Right kidney (tissue), 1 donor: ENCODE measurements at regions not wholly inside any gene's neighbourhood (a gene's known extent, or its start where the extent isn't known, plus 50 kb on each side); places are given as distances from the start of the nearest gene placed in this dataset.

ENCODE experiments used
- DNase-seq: peaks from one replicate; pipeline ENCODE4 v3.0.0-alpha.2; 2016

GRCh38 chr9:78808048-78808447 is 511.1 kb downstream of the PSAT1 start:
- no peak for DNase-seq

- DNase-seq, result no peak
These were observed 514.8 kb downstream of the PSAT1 start for GRCh38 chr9:78811622-78812276.

- no peak for DNase-seq
These were observed 515.7 kb downstream of the PSAT1 start for GRCh38 chr9:78812665-78813064.

DNA sequence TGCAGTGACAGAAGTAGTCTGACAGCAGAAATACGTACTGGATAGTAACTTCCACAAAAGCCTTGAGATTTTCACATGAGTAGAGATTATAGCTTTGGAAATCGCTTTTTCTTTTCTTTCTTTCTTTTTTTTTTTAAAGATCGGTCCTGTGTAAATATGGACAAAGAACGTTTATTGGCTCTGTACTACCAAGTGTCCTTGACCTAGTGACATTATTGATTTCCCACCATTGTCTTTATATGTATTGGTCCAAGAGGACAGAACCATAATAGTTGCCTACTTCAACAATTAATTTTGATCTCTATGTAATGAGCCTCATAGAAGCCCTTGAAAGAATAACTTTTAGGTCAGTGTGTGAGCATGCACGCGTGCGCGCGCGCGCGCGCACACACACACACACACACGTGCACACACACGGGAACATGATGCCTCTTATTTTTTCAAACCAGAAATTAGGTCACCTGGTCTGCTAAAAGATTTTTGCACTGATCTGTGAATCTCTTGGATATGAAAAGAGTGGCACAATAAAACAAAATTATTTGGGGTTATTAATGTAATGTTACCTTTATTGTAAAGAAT is 516.8 kb downstream of the PSAT1 start:
- DNase-seq, result no peak

- DNase-seq, result no peak
These were observed 524.3 kb downstream of the PSAT1 start for GRCh38 chr9:78821126-78821822.

GRCh38 chr9:78826527-78826926 is 529.6 kb downstream of the PSAT1 start:
- no peak for DNase-seq

DNA sequence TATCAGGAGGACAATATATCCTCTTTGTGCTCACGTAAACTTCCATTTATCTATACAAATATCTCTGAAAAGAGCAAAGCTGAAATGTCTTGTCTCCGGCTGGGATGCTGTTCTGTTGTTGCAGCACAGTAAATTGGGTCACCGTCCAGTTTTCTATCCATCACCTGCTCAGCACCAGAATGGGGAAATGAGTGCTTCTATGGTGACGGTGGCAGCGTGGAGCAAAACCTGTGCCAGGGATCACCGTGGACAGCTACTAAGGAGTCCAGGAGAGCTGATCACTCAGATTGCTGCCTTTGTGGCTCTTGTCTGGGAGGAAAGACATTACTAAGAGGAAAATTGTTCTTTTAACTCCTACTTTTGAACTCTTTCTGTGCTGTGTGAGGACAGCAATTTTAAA is 531.6 kb downstream of the PSAT1 start:
- no peak for DNase-seq

GRCh38 chr9:78830301-78830700 is 533.4 kb downstream of the PSAT1 start:
- DNase-seq, result no peak

- no peak for DNase-seq
These were observed 534.8 kb downstream of the PSAT1 start for GRCh38 chr9:78831726-78832125.

DNA sequence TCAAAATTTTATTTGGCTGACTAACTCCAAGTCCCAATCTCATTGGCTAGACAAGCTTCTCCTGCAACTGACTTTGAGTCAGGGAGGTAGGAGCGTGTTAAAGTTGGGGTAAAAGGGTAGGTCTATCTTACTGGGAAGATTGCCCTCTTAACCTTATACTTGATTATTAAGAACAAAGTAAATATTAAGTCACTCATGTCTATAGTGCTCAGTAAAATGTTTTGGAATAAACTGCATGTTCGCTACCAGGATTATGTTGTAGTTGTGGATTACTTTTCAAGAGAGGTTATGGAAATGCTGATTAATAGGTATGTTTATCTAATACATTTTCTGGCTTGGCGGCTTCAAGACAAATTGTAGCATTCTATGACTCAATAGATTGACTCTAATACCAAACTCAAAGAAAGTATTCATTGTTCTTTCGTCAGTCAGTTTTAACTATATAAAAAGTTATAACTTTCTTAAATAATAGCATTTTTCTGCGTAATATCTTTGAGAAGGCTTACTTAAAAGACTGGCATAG is 539.1 kb downstream of the PSAT1 start:
- DNase-seq, result no peak

- DNase-seq, result no peak
These were observed 542.3 kb downstream of the PSAT1 start for GRCh38 chr9:78839252-78839651.

DNA sequence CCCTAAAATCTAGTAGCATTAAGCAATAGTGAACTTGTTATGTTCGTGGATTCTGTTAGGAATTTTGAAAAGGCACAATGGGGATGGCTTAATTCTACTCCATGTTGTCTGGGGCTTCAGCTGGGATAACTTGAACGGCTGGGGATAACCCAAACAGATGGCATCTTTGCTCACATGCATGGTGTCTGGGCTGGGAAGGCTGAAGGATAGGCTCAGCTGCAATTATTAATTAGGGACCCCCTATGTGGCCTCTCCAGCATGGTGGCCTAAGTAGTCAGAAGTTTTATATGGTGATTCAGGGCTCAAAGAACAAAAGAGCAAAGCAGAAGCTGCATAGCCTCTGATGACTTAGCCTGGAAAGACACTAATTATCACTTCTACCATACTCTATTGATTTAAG is 551.1 kb downstream of the PSAT1 start:
- DNase-seq, result no peak

GRCh38 chr9:78856144-78856543 is 559.2 kb downstream of the PSAT1 start:
- no peak for DNase-seq

DNA sequence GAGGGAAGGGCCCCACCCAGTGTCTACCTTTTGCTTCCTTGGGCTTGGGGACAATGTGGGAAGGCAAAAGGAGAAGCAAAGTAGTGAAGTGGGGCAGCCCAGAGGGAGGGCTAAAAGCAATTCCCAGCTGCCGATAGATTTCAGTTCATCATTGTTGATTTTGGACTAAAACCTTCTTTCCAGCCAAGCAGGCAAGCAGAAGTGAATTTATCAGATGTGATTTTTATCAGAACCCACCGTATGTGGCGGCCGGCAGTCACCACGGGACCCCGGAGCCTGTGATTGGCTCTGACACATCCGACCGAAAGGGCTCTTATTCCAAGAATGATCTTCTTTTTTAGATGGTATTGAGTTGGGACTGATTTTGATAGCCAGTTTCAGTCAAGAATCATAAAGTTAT is 559.9 kb downstream of the PSAT1 start:
- DNase-seq, result no peak

GRCh38 chr9:78857373-78858225 is 560.7 kb downstream of the PSAT1 start:
- DNase-seq, result peak; percentile 34

GRCh38 chr9:78858266-78858665 is 561.3 kb downstream of the PSAT1 start:
- no peak for DNase-seq

DNA sequence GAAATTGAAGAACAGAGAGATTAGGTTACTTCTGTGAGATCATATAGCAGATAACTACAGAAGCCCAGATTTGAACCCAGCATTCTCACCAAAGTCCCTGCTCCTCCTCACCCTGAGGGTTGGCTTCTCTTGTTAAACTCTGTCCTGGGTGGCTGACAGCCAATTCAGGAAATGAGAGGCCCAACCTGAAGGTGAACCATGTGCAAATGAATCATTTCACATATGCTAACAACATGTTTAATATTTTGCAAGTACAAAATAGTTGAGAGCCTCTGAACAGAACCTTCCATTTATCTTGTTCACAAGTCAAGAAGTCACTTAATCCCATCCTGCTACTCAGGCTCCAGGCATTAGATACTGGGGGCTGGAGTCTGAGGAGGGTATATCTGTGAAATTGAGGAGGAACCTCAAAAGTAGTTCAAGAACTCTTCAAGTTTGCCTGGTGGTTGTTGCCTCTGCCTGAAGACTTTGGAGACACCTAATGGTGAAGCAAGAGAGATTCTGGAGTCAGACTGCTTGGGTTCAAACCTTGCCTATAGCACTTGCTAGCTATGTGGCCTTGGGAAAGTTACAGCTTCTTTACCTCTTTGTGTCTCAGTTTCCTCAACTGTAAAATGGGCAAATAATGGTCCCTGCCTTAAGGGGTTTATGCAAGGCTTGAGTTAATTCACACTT is 564.0 kb downstream of the PSAT1 start:
- no peak for DNase-seq

DNA sequence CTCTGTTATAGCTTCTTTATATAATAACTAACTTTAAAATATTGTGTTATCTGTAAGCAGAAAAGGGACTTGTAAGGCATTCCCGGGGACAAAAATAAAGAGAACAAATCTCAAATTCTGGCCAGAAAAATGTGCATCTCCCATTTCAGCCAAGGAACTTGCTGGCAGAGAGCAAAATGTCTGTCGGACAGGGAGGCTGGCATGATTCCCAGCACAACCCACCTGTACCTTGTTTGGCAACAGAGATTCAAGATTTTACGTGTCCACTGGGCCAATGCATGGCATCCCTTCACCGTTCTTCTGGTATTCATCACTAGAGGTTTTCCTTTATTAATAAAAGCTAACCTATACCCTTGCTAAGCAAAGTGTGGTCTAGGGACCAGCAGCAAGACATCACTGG is 566.6 kb downstream of the PSAT1 start:
- no peak for DNase-seq

DNA sequence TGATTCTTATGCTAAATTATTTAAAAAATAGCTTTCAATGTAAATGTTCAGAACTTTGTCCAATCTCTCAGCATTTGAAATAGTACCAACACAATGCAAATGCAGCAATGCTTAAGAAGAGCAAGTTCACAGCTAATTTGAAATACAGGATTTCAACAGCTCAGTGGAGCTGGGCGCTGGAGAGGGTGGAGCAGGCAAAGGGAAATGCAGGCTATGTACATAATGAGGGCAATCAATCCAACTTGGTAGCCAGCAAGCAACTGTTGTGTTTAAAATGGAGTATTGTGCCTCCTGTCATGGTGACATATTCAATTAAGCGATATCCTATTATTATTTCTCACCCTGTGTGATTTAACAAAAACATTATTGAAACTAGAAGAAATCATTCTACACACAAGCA is 568.8 kb downstream of the PSAT1 start:
- no peak for DNase-seq

DNA sequence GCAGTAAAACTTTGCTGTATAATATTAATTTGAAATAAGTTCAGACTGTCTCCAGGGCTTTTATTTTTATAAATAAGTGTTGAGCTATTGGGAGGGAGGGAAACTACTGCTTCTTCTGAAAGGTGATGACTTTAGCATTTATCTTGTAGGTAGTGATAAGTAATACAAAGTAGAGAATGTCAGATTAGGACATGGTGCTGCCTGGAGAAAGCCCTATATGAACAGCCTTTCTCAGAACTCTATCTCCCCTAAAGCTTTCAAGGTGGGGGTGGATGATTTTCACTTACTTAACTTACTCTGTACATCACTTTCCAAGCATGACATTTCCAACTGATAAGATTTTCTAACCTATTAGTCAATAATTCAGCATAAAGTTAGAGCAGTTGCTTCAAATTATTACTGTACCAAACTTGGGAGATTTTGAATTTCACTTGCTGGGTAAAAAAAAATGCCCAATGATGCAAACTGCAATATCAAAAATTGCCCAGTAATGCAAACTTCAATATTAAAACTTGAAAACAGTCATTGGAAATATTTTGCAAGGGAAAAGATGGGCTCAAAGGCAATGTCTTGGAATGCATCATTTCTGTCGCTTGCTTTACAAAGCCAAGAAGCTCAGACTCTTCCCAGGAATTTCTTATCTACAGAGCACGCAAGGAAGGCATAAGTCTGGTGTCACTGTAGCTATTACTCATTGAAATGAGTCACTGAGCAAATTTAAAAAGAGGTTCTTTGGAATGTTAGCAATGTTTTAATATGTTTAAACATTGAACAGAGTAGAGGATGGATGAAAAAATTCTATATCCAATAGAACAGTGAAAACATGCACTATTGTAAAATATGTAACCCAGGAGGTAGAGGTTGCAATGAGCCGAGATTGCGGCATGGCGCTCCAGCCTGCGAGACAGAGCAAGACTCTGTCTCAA is 569.5 kb downstream of the PSAT1 start:
- DNase-seq, result no peak

DNA sequence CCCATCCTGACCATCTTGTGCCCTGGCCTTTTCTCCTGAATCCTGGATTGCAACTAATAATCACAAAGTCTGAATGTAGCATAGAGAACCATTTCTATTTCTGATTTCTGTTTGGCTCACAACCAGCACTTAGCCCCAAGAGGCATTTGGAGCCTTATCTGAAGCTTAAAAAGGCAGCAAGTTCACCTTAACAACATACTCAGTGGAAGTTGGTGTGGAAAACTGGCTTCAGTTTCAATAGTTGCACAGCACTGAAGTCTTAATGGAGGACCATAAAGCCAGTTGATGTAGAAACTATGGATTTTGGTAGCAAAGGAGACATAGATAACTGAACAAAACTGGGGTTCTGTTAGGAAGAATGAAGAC is 574.1 kb downstream of the PSAT1 start:
- DNase-seq, result no peak
